Skeletal muscle cell (primary cell): ENCODE measurements at regions not wholly inside any gene's neighbourhood (a gene's known extent, or its start where the extent isn't known, plus 50 kb on each side); places are given as distances from the start of the nearest gene placed in this dataset.

Experiments used
- DNase-seq: peaks from one replicate; pipeline ENCODE4 v3.0.0-alpha.2; 2010; ENCODE audit warnings: low read depth
- H3K4me3 ChIP-seq: 2 replicates; pipeline ENCODE4 v1.5.1; 2011; ENCODE audit warnings: low read depth, mild to moderate bottlenecking, control low read depth, low read length, moderate library complexity

DNA sequence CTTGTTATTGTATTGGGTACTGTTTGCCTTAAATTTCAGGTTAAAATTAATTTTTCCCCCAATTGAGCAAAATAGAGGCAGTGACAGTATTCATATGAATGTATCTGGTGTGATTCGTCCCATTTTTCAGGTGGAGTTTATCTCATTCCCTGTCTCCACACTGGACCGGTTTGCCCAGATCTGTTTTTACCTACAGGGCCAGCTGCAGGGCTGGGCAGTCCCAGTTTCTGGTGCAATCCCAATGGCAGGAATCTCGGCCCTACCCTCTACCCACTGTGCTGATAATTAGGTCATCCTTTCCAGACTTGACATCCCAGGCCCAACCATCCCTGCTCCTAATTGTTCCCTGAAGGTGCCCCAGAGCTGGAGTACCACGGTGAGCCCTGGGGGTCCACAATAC is 49.8 kb upstream of the NFE2L3 start:
- DNase-seq, result no peak
- no peak overlapping the region for H3K4me3 ChIP-seq
